T47D (cell line): ENCODE measurements at regions not wholly inside any gene's neighbourhood (a gene's known extent, or its start where the extent isn't known, plus 50 kb on each side); places are given as distances from the start of the nearest gene placed in this dataset.
A peak's percentile ranks its signal among the peaks of the same experiment; 100 is the strongest.

Experiments
- DNase-seq, 2 experiments: peaks; one replicate each; pipeline versions ENCODE4 v3.0.0 to v3.0.0-alpha.2; 2011 to 2012; ENCODE audit warnings: low read depth in 1 of 2, low spot score in 1 of 2
- JUND ChIP-seq: IDR thresholded peaks from 2 replicates; pipeline ENCODE4 v1.6.1; 2012; ENCODE audit warnings: low read depth
- in situ Hi-C: cut with HindIII; loops from 2 replicates; pipeline ENCODE4 v1.10.0; 2016; ENCODE audit warnings: low sequenced_read_pairs, low pct_unique_long_range_greater_than_20kb

GRCh38 chr14:71536927-71537772 lies 395.1 kb upstream of the RGS6 start:
- no peak for DNase-seq
- in situ Hi-C loops = no loop called here
- no peak for TF ChIP-seq JUND

GRCh38 chr14:71538288-71538687 lies 393.9 kb upstream of the RGS6 start:
- no peak for DNase-seq
- in situ Hi-C loops = no loop called here
- TF ChIP-seq JUND = no peak

GRCh38 chr14:71538938-71539649 lies 393.1 kb upstream of the RGS6 start:
- TF ChIP-seq JUND = no peak
- in situ Hi-C loops = no loop called here
- no peak for DNase-seq

- no peak for DNase-seq
- in situ Hi-C loops = no loop called here
- no peak for TF ChIP-seq JUND
Measured at GRCh38 chr14:71539650-71540285, 392.5 kb upstream of the RGS6 start.

- no peak for TF ChIP-seq JUND
- in situ Hi-C loops = no loop called here
- no peak for DNase-seq
Measured at GRCh38 chr14:71541271-71541670, 391.0 kb upstream of the RGS6 start.

GRCh38 chr14:71541973-71542690 lies 390.1 kb upstream of the RGS6 start:
- in situ Hi-C loops = no loop called here
- no peak for TF ChIP-seq JUND
- DNase-seq = no peak

- in situ Hi-C loops = no loop called here
- no peak for DNase-seq
- TF ChIP-seq JUND = no peak
Measured at GRCh38 chr14:71549421-71550050, 382.7 kb upstream of the RGS6 start.

GRCh38 chr14:71550367-71550766 lies 381.9 kb upstream of the RGS6 start:
- in situ Hi-C loops = no loop called here
- no peak for DNase-seq
- no peak for TF ChIP-seq JUND

GRCh38 chr14:71551291-71551950 lies 380.8 kb upstream of the RGS6 start:
- in situ Hi-C loops = no loop called here
- DNase-seq = peak in 1 of 2 experiments; percentile 35
- TF ChIP-seq JUND = no peak

GRCh38 chr14:71552809-71553208 lies 379.4 kb upstream of the RGS6 start:
- in situ Hi-C loops = no loop called here
- no peak for DNase-seq
- TF ChIP-seq JUND = no peak

- in situ Hi-C loops = no loop called here
- no peak for TF ChIP-seq JUND
- DNase-seq = no peak
Measured at GRCh38 chr14:71553779-71554178, 378.4 kb upstream of the RGS6 start.

GRCh38 chr14:71554323-71554722 lies 377.9 kb upstream of the RGS6 start:
- DNase-seq = no peak
- in situ Hi-C loops = no loop called here
- no peak for TF ChIP-seq JUND
